ENCODE measurements at regions not wholly inside any gene's neighbourhood (a gene's known extent, or its start where the extent isn't known, plus 50 kb on each side); places are given as distances from the start of the nearest gene placed in this dataset.
"Not testable (repeated sequence)": the region's sequence is repeated elsewhere in the genome, so short reads cannot be mapped to it uniquely, and the experiment has no call there.

DNA sequence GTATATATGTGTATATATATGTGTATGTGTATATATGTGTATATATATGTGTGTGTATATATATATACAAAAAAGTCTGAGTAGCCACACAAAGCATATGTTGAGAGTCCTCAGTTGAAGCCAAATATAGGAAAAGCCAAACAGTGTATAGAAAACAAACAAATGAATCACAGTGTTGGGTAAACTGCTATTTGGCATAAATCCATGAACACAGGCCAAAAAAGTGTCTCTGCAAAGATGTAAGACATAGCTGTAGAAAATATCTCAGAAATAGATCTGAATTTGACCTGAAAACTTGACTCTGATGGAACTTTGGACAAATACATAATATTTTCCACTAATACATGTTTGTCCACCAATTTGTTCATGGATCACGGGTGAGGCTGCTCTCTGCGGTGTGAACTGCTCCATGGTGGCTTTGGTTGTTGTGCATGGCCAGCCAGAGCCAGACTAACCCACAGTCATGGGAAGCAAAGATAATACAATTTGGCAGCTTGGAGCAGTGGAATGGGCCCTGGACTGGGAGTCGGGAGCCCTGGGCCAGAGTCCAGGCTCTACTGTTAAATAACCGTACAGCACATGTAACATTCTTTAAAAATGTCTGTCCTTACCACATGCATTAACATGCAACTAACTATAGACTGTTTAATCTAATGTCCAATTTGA lies 76.9 kb upstream of the EED start:
- no peak for DNase-seq (ENCODE audit: low read depth, low spot score)

DNA sequence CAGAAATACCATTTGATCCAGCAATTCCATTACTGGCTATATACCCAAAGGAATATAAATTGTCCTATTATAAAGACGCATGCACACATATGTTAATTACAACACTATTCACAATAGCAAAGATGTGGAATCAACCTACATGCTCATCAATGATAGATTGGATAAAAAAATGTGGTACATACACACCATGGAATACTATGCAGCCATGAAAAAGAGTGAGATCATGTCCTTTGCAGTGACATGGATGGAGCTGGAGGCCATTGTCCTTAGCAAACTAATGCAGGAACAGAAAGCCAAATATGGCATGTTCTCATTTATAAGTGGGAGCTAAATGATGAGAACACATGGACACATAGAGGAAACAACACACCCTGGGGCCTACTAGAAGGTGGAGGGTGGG lies 78.3 kb upstream of the EED start:
- not testable (repeated sequence) for DNase-seq (ENCODE audit: low read depth, low spot score)

DNA sequence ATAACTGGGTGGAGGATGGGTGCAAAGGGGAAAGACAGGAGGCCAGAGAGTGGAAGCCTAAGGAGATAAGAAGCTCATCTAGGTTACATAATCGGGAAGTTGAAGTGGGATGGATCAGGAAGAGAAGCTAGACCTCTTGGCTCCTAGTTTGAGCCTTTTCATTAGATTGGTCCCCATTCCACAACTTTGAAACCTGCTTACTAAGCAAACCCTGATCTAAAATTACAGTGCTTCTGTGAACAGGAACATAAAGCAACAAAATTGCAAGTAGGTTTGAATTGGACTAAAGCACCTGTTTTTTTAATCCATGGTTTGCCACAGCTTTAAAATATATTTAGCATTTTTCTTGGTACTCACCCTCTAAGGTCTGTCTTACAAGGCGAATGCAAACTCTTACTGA lies 80.4 kb upstream of the EED start:
- DNase-seq (ENCODE audit: low read depth, low spot score), result no peak

DNA sequence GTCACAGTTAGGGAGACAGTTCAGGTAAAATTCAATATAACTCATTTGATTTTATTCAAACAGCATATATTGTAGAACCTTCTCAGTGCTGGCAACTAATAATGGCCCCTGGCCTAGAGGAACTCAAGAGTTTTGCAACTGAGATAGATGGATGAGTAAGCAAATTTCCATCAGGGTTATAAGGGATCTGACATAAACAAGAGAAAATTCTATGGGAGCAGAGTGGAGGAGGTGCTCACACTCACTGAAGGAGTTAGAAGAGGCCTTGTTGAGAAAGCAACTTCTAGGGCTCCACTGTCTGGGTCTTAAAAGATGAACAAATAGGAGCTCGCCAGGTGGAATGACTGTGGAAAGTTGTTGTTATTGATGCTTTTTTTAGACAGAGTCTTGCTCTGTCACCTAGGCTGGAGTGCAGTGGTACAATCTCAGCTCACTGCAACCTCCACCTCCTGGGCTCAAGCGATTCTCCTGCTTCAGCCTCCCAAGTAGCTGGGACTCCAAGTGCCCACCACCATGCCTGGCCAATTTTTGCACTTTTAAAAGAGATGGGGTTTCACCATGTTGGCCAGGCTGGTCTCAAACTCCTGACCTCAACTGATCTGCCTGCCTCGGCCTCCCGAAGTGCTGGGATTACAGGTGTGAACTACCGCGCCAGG lies 81.2 kb upstream of the EED start:
- not testable (repeated sequence) for DNase-seq (ENCODE audit: low read depth, low spot score)

DNA sequence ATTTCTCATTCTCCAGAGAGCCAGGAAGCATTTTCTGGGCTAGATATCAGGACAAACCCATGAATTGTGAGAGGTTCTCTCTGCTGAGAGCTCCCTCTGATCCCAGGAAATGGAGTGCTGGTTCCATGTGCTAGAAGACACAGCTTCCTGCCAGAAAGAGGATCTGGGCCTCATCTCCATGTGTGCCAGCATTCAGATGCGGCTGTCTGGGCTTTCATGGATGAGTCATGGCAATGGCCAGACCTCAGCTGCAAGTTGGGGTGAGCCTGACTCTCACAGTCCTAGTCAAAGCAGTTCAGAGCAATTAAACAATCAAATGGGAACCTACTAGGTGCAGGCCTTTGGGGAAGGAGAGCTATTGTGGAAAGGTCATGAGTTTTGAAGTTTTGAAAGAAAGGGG lies 82.3 kb upstream of the EED start:
- DNase-seq (ENCODE audit: low read depth, low spot score), result no peak

DNA sequence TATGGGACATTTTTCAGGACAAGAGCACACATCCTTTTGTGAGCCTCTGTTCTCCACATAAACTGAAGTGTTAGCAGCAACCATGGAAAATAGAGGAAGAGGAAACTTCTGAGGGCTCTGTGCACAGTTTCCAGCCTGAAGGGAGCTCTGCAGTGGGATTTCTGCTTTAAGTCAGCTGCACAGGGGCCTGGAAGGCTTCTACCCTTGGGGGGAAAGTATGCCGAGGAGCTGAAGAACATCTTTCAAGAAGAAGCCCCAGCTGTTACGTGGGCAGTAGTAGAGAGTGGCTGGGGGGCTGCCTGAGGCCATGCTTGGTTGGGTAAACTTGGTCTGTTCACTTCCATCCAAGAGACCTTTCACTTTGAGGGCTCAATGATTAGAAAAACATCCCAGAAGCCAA lies 82.7 kb upstream of the EED start:
- DNase-seq (ENCODE audit: low read depth, low spot score), result no peak

DNA sequence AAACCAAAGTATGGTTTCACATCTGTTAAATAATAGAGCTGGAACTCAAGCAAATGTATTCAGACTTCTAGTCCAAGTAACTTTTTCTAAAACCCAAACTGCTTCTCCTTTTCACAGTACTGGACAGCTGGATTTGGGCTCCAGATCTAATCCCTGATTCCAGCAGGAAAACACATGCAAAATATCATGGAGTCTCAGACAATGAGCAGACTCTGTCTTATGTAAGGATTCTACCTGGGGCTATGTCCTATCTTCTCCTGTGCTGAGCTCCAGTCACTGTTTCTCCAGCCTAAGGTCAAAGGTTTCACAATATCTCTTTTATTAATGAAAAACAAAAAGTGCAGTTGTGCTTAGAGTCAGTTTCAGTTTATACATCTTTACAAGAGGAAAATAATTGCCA lies 83.2 kb upstream of the EED start:
- DNase-seq (ENCODE audit: low read depth, low spot score), result no peak

DNA sequence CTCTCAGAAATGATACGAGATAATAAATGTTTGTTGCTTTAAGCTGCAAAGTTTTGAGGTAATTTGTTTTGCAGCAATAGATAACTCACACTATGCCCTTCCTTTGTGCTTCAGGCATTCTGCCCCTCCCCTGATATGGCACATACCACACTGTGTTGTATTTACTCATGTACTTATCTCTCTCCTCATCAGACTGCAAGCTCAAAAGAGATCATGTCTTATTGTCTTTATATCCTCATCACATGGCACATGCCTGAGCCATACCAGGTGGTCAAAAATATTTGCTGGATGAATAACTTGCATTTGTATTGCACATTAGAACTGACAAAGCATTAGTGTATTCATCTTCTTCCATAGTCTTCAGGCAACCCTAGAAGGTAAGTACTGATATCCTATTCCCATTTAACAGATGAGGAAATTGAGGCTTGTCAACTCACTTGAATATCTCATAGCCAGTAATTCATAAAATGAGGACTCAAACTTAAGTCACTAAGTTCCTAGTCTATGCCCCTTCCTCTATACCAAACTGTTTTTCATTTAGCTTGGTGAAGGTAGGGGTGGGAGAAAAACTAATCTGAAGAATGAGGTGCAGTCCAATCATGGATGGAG lies 83.9 kb upstream of the EED start:
- no peak for DNase-seq (ENCODE audit: low read depth, low spot score)

DNA sequence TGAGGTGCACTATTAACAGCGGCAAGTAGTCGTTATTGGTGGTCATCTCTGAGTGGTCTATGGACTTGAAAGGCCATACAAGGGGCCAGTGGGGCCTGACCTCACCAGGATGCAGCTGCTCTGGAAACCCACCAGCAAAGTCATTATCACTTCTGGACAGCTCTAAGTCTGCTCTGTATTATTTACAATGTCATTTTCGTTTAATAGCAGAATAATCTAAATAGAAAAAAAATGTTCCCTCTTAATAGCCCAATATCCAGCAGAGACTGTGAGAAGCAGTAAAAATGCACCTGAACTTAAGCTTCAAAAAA lies 85.0 kb upstream of the EED start:
- DNase-seq (ENCODE audit: low read depth, low spot score), result no peak

DNA sequence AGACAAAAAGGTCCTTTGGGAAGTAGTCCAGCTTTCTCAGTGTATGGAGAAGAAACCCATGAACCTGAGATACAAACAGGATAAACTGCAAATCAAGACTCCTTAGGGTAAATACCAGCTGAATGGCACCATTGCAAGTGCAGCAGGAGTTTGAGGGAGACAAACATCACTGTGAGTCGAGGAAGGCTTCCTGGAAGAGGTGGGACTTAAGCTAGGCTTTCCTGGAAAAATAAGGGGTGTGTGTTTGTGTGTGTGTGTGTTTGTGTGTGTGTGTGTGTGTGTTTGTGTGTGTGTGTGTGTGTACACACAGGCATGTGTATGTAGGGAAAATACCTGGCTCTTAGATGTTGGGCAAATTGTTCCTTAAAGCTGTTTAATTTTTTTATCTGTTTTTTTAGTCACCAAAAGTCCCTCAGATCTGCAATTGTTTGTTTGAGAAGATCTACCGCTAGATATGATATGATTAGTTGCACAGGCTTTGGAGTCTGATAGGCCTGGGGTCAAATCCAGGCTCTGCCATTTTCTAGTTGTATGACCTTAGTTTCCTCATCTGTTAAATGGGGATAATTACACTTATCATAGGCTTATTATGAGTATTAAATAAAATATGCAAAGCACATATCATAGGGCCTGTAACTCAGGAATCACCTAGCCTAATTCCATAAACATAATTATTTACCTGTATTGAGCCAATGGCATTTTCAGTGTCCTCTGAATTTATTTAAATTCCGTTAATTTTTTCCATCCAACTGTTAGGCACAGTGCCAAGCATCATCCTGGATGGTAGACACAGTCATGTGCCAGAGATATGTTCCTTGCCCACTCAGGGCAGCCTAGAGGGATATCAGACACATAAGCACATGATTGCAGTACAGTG lies 85.6 kb upstream of the EED start:
- no peak for DNase-seq (ENCODE audit: low read depth, low spot score)

DNA sequence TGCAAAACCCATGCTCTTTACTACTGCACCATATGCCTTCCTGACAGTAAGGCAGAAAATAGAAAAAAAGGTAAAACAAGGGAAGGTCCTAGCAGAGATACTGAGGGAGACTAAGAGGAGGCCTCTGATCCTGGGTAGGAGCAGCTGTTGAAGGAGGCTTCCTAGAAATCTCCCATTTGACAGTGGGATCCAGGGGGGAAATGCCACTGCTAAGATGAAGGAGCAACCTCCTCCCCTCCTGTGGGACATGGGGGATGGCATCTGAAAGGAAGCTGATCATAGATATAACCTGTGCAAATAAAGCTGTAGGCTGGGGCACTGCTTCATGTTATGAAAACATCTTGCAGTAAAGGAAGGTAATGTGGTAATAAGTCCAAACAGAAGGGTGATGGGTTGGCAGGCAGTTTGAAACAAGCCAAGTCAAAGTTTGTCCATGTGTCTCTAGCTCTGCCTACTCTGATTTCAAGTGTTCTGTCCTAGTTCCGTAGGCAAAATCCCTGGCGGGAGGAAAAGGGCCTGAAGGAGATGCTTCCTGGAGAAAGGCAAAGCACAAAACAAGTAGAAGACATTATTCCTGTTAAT lies 86.7 kb upstream of the EED start:
- DNase-seq (ENCODE audit: low read depth, low spot score), result no peak

DNA sequence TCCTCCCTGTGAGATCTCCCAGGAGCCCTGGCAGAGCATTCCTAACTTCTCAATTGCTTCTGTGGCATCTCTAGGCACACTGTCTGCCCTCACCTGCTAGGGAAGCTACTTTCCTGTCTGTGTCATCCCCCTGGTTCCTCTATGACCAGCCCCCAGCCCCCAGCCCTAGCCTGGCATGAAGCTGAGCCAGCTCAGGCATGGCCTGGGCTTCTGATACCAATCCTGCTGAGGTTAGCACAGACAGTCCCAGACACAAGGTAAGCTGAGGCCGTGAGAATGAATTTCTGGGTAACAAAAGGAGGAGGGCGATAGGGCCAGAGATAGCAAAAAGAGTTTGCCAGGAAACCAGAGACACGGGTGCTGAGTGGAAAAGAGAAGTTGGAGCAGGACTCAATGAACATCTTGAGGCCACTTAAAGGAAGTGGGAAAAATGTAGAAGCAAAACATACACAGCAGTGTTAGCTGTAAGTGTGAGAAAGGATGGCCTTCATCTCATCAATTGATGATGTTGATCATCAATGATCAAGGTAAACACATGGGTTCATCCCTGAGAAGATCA lies 87.6 kb upstream of the PICALM start:
- DNase-seq (ENCODE audit: low read depth, low spot score), result no peak

DNA sequence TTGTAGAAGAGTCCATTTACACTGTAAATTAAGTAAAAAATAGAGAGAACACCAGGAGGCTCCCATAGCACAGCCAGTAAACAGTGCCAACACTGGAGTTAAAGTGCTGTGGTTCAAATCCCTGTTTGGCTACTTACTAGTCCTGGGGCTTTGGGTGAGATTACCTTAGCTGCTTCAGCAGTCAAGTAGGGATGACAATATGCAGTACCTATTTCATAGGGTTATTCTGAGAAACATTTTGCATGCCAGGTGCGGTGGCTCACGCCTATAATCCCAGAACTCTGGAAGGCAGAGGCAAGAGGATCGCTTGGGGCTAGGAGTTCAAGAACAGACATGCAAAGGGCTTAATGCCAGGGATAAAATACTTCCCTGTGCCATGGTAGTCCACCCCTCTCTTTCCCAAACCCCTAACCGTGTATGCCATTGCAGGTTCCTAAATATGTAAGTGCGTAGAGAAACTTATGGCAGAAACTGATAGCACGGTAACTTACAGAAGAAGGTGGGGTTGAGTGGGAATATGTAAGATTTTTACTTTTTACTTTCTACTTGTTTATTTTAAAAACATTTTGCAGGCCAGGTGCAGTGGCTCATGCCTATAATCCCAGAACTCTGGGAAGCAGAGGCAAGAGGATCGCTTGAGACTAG lies 86.4 kb upstream of the PICALM start:
- DNase-seq (ENCODE audit: low read depth, low spot score), result no peak

DNA sequence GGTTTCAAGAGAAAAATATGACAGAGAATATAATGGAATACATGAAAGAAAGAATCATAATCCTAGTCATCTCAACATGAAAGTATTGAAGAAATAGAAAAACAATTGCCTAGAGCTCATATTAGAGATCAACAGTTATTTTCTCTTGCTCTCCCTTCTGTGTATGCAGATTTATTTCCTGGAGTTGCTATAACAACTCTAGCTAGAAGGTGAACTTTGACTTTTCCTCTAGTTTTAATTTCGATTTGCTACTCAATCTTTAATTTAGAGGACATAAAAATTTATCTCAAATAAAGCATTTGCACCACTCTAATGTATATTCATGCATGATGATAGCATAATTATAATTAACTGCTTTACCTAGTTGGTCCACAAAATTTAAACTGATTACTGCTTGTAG lies 84.6 kb upstream of the PICALM start:
- DNase-seq (ENCODE audit: low read depth, low spot score), result no peak

DNA sequence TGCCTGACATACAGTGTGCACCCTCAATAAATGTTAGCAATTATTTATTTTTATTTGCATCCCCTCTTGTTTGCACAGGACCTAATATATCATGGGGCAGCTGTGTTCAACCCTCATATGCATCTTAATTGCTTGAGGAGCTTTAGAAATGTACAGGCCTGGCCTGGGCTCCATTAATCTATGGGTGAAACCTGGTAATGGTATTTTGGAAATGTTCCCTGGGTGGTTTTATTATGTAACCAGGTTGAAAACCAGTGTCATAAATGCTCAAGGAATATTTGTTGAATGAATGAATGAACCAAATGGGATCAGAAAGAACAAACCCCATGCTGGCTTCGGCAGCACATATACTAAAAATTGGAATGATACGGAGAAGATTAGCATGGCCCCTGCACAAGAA lies 84.0 kb upstream of the PICALM start:
- DNase-seq (ENCODE audit: low read depth, low spot score), result no peak

DNA sequence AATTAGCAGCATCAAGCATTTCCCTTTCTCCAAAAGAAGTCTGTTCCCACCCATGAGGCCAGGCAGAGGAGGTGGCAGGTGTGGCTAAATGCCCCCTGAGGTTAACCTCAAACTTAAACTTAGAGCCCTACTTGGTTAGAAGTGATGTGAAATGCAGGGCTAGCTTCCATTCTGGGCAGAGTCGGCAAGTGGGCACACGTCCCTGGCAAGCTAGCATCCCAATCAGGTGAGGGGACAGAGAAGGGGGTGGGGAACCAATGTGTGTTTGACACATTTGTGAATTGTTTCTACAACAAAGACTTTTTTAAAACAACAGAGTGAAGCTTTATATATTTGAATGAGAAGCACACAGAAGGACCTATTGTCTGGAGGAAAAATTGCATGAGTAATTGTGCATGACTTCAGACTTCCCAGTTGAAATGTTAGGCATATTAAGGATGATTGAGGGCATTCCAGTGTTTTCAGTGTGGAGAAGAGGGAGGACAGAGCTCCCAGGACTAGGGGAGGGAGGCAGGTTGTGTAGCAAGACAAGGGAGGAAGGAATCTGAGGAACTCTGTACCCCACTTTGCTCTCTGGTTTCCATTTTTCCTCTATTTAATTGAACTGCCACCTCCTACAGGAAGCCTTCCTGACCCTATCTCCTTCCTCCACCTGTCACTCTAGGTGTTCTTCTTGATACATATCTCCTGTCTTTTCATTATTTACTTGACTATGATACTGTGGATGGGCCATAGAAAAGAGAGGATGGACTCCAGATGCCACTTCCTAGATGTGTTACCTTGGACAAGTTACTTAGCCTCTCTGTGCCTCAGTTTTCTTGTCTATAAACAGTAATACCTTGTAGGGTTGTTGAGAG lies 83.3 kb upstream of the PICALM start:
- DNase-seq (ENCODE audit: low read depth, low spot score), result no peak

DNA sequence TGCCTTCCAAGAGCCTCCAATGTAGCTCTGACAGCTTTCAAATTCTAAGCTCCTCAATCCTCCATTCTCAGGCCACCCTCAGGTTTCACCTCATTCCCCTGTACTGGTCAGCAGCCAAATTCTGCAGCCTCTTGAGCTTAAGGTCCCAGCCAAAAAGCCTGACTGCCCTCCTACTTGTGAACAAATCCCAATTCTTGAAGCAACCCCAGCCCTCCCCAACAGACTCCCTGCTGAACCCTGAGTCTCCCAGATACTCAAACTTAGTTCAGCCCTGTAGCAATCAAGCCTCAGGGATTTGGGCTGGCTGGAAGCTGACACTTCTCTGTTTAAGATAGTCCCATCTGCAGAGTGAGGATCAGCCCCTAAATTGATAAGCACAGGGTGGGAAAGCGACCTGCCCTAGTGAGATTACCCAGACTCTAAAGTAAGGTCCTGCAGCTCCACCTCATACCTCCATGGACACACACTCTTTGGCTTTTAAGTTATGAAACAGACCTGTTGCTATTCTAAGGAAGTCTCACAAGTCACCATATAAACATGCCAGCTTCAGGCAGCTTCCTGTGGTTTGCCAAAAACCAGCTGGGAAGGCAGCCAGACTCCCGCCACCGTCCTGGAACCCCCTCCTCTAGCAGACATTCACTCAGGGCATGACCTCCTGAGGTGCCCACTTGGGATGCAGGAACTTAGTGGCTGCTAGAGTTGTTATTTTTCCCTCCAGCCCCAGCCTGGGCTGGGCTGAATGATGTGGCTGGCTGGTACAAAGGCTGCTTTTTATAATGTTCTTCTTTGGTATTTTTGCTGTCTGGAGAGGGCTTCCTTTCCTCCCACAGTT lies 82.5 kb upstream of the PICALM start:
- DNase-seq (ENCODE audit: low read depth, low spot score), result no peak

DNA sequence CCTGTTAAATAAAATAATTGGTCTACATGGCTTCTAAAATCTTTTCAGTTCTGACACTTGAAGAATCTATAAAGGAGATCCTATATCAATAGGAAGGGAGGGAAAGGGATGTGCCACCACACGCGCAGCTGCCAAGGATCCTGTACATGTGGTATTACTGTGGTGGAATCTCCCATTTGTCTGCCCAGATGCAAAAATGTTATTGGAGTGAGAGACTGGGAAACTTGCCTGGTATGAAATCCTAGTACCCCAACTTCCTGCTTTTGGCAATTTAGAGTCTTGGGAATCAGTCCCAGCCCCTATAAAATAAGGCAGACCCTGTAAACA lies 81.9 kb upstream of the PICALM start:
- DNase-seq (ENCODE audit: low read depth, low spot score), result no peak

DNA sequence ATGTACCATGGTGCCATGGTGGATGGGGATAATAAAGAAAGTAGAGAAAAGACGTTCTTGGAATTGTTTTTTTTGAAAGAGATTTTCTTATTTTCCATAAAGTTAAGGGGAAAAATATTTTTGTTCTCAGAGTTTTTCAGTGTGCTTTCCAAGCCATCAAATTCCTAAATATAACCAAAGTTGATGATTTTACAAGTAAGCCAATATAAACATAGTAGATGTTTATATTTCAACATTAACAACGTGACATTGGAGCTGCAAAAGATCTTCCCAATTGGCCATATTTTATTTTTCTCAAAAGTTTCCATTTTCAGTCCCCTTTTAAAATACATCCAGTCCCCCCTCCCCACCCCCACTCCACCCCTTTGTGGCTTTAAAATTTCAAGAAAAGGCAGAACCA lies 80.9 kb upstream of the PICALM start:
- DNase-seq (ENCODE audit: low read depth, low spot score), result no peak

DNA sequence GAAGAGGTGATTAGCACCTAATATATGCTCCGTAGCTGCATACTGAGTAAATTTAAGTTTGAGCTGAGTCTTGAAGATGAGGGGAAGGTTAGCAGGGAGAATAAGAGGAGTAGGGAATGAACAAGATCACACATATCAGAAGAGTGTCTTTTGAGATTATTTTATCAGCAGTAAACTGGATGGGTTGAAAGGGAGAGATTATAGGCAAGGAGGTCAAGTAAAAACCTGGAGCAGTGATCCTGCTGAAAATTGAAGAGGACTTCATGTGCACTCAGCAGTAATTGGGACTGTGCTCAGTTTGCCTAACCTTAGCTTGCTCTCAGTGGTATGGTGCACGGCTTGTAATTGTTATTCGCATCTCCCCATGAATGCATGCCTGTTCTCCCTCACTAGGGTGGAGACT lies 79.5 kb upstream of the PICALM start:
- DNase-seq (ENCODE audit: low read depth, low spot score), result no peak

Data from iPS DF 19.7 (cell line).